GM21390 (cell line): ENCODE measurements at regions not wholly inside any gene's neighbourhood (a gene's known extent, or its start where the extent isn't known, plus 50 kb on each side); places are given as distances from the start of the nearest gene placed in this dataset.
"Not testable (repeated sequence)": the region's sequence is repeated elsewhere in the genome, so short reads cannot be mapped to it uniquely, and the experiment has no call there.

ENCODE experiments used
- ATAC-seq: cut with Tn5 transposase; IDR thresholded peaks from one replicate; pipeline ENCODE4 v1.9.1; 2021; ENCODE audit not compliant: unreplicated experiment

DNA sequence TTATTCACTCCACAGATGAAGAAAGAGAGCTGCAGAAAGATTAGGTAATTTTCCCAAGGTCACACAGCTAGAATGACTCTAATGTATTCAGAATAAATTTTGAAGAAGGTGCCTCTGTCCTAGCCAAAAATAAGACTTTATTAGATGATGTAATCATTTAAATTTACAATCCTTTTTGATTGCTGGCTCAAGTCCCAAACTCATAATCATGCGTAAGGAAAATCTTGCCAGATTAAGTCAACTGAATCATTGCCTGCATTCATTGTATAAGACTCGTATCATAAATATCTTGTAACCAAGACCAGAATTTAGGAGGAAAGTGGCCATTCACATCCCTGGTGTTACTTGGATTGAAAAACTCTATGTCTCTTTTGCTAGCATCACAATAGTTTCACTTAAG is 53.1 kb upstream of the STK39 start:
- ATAC-seq, result no peak

DNA sequence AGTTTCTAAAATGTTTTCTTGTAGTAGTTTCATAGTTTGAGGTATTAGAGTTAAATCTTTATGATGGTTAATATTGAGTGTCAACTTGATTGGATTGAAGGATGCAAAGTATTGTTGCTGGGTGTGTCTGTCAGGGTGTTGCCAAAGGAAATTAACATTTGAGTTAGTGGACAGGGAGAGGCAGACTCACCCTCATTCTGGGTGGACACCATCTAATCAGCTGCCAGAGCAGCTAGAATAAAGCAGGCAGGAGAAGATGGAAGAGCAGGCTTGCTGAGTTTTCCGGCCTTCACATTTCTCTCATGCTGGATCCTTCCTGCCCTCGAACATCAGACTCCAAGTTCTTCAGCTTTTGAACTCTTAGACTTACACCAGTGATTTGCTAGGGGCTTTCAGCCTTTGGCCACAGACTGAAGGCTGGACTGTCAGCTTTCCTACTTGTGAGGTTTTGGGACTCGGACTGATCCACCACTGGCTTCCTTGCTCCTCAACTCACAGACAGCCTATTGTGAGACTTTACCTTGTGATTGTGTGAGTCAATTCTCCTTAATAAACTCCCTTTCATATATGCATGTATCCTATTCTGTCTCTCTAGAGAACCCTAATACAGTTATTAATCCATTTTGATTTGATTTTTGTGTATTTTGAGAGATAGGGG is 56.8 kb upstream of the STK39 start:
- ATAC-seq, result no peak

DNA sequence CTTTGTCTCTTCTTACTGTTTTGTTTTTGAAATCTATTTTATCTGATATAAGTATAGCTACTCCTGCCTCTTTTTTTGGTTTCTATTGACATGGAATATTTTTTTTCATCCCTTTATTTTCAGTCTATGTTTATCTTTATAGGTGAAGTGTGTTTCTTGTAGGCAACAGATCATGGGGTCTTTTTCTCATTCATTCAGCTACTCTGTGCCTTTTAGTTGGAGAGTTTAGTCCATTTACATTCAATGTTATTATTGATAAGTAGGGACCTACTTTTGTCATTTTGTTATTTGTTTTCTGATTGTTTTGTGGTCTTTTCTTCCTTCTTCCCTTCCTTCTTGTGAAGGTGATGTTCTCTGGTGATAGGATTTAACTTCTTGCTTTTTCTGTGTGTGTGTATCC is 60.0 kb upstream of the STK39 start:
- no peak for ATAC-seq

DNA sequence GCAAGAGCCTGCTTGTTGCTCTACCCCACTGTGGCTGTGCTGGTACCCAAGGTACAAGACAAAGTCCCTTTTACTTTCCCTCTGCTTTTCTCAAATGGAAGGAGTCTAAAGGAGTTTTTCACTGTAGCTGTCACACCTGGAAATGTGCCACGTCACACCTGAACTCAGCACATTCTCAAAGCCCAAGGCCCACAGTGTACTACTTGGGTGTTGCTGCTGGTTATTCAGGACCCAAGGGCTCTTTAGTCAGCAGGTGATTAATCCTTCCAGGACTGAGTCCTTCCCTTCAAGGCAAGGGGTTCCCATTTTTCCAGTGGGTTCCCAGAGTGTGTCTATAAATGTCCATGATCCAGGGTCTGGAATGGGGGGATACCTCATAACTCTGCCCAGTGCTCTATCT is 63.2 kb upstream of the STK39 start:
- no peak for ATAC-seq

DNA sequence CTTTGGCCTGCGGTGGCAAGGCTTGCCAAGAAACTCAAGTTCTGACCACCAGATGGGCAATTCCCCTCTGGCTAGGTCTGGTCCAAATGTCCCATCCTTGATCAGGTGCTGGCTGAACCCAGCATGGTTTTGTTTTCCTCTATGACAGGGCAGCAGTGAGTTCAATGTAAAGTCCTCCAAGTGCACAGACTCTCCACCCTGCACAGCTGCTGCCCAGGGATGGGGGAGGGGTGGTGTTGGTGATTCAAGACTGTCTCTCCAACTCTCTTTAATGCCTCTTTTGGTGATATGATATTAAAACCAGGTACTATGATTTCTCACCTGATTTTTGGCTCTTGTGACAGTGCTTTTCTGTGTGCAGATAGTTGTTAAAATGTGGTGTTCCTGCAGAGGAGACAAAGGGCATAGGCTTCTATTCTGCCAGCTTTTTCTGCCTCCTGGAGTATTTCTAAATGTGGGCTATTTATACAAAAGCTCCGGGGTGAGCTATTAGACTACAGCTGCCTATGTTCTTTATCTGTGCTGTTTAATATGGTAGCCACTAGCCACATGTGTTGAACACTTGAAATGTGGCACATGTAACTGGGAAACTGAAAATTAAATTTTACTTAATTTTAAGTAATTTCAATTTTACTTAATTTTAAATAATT is 64.0 kb upstream of the STK39 start:
- ATAC-seq, result no peak

DNA sequence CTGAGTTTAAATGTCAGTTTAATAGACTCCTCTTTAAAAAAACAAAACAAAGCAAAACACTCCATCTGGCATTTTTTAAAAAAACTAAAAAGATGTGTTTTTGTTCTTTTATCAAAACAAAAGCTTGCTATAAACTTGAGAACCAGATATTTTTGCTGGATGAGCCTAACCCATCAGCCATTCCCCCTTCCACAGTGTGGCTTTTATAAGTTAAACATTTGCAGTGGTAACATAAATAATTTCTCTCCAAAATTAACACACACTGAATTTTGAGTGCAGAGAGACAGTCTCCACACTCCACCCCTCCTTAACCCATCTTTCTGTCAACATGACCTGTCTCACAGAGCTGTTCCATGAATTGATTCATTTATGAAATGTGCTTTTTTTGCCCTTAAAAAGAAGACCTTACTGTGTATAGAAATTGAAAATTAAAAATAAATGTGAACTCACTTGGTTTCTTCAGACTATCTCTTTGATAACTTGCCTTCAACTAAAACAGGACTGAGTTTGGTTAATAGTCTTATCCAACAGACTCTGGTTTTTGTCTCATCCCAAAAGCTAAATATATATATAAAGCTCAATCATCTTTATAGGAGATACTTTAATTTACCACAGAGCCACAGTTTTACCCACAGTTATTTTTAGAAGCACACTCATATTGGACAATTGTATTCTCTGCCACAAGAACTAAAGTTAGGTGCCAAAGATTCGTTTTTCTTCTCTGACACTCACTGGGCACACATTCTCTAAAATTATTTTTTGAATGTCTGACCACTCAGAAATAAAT is 64.8 kb upstream of the STK39 start:
- no peak for ATAC-seq

DNA sequence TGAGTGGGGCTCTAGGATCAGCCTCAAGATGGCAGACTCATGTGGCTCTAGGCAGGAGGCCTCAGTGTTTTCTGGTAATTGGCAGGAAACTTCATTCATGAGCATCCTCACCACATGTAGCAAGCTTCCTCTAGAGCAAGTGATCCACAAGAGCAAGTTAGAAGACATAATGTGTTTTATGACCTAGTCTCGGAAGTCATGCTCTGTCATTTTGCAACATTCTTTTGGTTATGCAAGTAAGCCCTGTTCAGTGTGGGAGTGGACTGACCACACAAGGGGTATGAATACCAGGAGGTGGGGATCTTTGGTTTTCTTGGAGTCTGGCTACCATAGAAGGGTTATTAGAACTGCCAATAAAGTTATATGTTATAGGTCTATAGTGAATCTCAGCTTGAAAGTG is 66.8 kb upstream of the STK39 start:
- no peak for ATAC-seq

DNA sequence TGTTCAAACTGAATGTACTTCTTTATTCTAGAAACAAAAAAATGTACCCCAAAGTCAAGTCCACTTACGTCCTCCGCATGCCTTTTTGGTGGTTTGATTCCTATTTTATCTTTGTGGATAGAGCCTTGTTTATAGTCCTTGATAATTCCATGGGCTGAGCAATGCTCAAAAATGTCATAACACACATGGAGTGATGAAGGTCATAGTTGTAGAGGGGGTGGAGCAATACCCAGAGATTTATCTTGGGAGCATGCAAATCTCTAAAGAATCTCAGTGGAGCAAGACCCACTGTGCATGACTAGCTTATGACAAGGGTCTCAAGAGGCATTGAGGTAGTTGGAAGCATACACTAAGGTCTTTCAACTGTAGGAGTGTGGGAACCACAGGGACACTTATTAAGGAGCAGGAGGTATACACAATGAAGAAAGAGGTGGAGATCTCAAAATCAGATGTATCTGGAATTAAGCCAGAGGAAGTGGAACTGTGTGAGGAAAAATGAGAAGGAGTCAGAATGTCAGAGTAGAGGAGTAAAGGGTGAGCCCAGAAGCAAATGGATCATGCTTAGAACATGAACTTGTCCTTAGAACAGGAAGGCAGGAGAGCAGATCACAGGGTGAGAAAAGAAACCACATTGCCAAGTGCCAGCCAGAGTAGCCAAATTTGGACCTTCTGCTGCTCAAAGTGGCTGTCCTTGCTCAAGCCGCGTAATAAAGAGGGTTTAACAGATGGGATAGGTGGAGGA is 68.1 kb upstream of the STK39 start:
- no peak for ATAC-seq

DNA sequence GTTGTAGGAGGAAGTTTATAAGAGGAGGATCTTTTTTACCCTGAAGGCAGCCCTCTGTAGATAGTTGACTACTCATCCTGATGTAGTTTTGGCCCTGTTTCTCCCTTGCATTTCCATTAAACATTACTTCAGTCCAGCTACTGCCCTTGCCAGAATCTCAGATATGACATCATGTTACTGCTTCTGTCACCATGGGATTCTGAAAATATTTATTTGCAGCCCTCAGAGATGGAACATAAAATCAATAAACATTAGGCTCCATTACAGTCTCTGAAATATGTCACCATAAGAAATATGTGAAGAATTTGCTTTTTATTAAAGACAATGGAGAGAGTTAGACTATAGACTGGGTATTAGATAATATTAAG is 68.7 kb upstream of the STK39 start:
- ATAC-seq, result no peak

DNA sequence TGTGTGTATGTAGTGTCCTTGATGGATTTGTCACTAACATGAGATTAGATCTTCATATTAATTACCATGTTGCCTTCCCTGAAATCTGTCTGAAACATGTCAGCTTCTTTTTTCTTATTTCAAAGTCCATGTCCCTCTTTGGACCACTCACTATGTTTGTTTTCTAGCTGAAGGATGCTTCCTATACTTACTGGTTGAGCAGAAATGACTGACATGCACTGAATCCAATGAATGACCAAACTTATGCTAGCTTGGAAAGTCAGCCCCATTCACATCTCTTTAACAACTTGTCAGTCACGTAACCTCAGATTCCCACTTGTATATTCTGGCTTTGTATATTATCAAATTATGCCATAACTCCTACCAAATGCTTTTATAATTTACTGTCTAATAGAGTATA is 69.9 kb upstream of the STK39 start:
- no peak for ATAC-seq

DNA sequence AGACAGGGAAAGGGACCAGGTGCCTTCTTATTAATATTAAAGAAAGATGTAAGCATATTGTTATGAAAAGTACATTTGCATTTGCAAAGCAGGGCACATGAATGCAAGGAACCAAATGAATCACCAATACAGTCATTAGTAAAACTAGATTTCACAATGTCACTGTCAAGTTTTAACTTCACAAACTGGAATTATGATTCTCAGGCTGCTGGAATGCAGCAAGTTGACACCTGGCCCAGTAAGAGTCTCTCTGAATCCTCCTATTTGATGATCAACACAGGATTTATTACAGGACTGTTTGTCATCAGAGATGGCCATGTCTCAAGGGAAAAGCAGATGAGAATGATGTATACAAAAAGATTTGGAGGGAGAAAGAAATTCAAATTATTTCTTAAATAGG is 72.9 kb upstream of the STK39 start:
- ATAC-seq, result no peak

DNA sequence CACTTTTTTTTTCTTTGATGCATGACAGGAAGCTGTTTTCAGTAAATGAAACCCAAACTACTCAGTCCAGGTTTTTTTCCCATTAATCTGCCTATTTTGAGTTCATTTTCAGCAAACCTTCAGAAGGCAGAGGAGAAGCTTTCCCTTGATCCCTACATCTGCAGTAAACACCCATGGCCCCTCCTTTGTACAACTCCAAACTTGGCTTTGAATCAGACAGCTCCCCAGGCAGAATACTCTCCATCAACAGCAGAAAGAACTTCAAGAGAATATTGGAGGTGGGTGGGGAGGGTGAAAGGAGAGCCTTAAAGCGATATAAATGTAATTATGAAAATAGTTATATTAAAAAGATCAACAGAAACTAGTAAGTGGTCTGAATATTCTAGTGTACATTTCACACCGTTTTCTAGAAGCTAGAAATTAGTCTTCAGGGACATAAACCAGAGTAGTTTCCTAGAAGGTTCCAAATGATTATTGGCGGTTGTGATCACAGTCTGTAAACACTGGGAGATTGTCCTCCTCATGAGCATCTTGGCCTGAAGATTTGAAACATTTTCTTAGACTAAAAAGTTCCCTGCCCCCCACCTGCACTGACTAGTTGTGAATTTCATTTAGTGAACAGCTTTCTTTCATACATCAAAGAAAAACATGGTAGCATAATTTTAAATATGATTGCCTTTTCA is 75.1 kb upstream of the STK39 start:
- ATAC-seq, result no peak

DNA sequence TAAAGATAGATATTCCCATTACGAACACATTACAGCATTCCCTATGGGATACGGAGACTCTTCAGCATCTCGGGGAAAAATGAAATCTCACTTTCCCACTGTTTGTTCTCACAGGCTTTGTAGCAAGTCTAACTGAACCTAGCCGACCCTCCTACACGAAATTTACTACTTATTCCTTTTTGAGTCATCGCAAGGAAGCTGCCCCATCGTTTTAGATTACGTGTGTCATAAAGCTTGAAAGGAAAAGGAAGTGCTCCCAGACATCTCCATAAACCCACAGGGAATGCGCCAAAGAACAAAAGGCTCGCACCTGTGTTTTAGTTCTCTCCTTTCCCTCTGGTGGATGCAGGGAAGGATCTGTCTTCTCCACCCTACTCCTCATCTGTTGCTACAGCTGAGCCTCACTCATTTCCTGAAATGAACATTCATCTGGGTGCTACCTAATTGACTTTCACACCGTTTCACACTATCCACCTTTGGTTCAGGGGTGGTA is 76.2 kb upstream of the STK39 start:
- ATAC-seq, result no peak

DNA sequence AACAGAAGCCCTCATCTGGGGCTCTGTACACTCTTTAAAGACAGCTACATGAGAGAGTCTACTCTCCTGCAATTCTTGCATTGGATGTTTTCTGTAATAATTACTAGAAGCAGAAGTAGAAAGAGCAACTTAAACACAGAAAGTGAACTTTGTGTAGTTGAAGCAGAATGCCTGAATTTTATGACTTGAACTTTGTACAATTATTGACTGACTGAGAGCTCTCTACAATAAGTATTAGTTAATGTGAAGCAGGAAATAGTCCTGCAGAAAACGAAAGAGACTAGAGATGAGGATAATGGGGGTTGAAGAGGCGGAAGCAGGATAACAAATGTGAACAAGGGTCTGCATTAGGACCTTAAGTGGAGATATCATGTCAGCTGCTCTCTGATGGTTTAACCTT is 79.2 kb upstream of the STK39 start:
- ATAC-seq, result no peak

DNA sequence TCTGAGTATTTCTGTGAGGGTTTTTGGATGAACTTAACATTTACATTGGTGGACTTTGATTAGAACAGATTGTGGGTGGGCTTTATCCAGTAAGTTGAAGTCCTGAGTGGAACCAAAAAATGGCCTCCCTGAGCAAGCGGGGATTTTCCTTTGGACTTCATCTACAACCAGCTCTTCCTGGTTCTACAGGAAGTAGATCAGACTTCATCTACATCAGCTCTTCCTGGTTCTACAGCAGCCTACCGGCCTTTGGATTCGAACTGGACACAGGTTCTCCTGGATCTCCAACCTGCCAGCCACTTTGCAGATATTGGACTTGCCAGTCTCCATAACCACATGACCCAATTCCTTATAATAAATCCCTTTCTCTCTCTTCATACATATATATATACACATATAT is 79.9 kb upstream of the STK39 start:
- no peak for ATAC-seq

DNA sequence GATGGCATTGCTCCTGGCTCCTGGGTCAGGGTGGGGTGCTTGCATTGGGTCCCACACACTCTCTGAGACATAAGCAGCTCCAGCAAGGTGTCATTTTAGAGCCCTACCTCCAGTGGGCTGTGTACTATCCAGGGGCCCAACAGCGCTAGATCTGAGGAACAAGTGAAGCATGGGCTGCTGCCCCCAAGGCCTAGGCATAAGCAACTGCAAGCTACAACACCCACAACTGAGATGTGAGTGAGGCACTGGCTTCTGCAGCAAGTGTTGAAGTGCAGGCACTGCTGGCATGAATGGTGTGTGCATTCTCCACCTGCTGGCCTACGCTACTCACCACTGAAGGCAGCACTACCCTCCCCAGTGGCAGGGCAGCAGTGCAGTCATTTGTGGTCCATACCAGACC is 81.0 kb upstream of the STK39 start:
- no peak for ATAC-seq

DNA sequence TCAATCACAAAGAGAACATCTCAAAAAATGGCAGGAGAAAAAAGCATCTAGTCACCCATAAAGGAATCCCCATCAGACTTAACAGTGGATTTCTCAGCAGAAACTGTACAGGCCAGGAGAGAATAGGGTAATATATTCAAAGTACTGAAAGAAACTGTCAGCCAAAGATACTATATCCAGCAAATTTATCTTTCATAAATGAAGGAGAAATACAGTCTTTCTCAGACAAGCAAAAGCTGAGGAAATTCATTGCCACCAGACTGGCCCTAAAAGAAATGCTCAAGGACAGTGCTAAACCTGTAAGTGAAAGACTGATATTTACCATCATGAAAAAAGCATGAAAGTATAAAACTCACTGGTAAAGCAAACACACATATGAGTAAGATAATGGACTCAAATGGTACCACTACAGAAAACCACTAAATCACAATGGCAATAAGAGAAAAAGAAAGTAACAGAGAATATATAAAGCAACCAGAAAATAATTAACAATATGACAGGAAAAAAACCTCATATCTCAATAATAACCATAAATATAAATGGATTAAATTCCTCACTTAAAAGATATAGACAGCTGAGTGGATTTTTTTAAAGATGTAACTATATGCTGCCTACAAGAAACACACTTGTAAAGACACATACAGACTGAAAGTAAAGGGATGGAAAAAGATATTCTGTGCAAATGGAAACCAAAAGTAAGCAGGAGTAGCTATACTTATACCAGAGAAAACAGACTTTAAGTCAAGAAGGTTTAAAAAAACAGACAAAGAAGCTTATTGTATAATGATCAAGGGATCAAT is 83.4 kb upstream of the STK39 start:
- ATAC-seq, result no peak

DNA sequence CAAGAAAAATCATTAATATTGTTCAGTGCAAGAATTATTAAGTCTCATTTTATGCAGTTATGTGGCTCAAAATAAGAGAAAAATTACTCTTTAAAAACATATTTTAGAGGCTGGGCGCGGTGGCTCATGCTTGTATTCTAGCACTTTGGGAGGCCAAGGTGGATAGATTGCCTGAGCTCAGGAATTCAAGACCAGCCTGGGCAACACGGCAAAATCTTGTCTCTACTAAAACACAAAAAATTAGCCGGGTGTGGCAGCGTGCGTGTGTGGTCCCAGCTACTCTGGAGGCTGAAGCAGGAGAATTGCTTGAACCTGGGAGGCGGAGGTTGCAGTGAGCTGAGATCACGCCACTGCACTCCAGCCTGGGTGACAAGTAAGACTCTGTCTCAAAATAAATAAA is 87.9 kb upstream of the STK39 start:
- ATAC-seq, result not testable (repeated sequence)

DNA sequence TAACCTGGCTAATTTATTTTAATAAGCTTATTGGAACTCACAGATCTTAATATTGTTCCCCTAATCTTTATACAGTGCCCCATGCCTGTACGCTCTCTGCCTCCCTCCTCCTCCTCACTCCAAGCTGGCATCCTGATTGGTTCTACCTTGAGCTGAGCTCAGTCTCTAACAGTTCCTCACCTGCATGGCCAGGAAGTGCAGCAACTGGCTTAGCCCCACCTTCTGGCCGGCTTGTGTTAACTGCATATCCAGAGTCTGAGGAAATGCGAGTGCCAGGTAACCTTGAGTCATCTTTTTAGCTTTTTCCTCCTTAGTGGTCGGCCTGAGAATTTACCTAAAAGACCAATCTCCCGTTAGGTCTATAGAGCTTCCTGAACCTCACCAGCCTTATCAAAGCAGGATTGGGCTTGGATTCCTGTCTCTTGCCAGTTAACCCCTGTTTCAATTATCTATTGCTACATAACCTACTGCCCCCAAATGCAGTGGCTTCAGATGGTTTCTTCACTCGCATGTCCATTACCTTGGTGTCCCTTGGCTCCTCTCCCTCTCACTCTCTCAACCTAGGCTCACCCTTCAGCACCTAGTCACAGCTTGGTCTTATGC is 89.5 kb upstream of the STK39 start:
- peak; percentile 81 for ATAC-seq

DNA sequence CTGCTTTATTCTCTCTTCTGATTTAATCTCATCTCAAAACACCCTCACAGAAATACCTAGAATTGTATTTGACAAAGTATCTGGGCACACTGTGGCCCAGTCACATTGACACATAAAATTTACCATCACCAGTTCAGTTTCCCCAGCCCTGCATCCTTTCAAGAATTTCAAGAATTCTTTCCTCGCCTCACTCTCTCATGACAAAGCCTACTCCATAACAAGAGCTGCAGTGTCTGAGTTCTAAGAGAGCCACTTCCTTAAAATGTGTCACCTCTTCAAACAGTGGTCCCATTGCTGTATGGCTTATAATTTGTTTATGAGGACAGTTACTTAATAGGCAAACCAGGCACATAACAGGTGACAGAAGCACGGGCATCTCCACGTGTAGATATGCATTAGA is 90.9 kb upstream of the STK39 start:
- no peak for ATAC-seq
